ENCODE measurements at regions not wholly inside any gene's neighbourhood (a gene's known extent, or its start where the extent isn't known, plus 50 kb on each side); places are given as distances from the start of the nearest gene placed in this dataset.

- TF ChIP-seq POLR2A (IDR thresholded peaks at IDR 0.05) (no peak), CTCF (IDR thresholded peaks at IDR 0.05) (no peak)
These were observed 81.5 kb upstream of the VIPR2 start for GRCh38 chr7:159226011-159226702.

All from ovary (tissue), 3 donors.